ENCODE measurements at regions not wholly inside any gene's neighbourhood (a gene's known extent, or its start where the extent isn't known, plus 50 kb on each side); places are given as distances from the start of the nearest gene placed in this dataset.

- no peak for FAIRE-seq
- DNase-seq (ENCODE audit: insufficient read length, low spot score): no peak
- TF ChIP-seq POLR2A (IDR thresholded peaks at IDR 0.05; ENCODE audit: low read depth, low read length): no peak
These were observed 1034.0 kb upstream of the EEF2KMT start for GRCh38 chr16:6131526-6132050.

GRCh38 chr16:6125483-6126259 is 1028.1 kb upstream of the EEF2KMT start:
- no peak for FAIRE-seq
- no peak for DNase-seq (ENCODE audit: insufficient read length, low spot score)
- TF ChIP-seq POLR2A (IDR thresholded peaks at IDR 0.05; ENCODE audit: low read depth, low read length): no peak

- TF ChIP-seq POLR2A (IDR thresholded peaks at IDR 0.05; ENCODE audit: low read depth, low read length): no peak
- FAIRE-seq: no peak
- DNase-seq (ENCODE audit: insufficient read length, low spot score): no peak
These were observed 1026.5 kb upstream of the EEF2KMT start for GRCh38 chr16:6124136-6124535.

- FAIRE-seq (no peak), DNase-seq (ENCODE audit: insufficient read length, low spot score) (no peak)
- TF ChIP-seq POLR2A (IDR thresholded peaks at IDR 0.05; ENCODE audit: low read depth, low read length): no peak
These were observed 1024.8 kb upstream of the EEF2KMT start for GRCh38 chr16:6122401-6122800.

GRCh38 chr16:6114691-6115090 is 1017.1 kb upstream of the EEF2KMT start:
- DNase-seq (ENCODE audit: insufficient read length, low spot score) (no peak), FAIRE-seq (no peak)
- TF ChIP-seq POLR2A (IDR thresholded peaks at IDR 0.05; ENCODE audit: low read depth, low read length): no peak

GRCh38 chr16:6113749-6114148 is 1016.2 kb upstream of the EEF2KMT start:
- DNase-seq (ENCODE audit: insufficient read length, low spot score): no peak
- no peak for FAIRE-seq
- no peak for TF ChIP-seq POLR2A (IDR thresholded peaks at IDR 0.05; ENCODE audit: low read depth, low read length)

GRCh38 chr16:6112700-6113099 is 1015.1 kb upstream of the EEF2KMT start:
- TF ChIP-seq POLR2A (IDR thresholded peaks at IDR 0.05; ENCODE audit: low read depth, low read length): no peak
- DNase-seq (ENCODE audit: insufficient read length, low spot score): no peak
- no peak for FAIRE-seq

GRCh38 chr16:6111390-6111789 is 1013.8 kb upstream of the EEF2KMT start:
- FAIRE-seq: no peak
- TF ChIP-seq POLR2A (IDR thresholded peaks at IDR 0.05; ENCODE audit: low read depth, low read length): no peak

GRCh38 chr16:6110346-6110745 is 1012.8 kb upstream of the EEF2KMT start:
- TF ChIP-seq POLR2A (IDR thresholded peaks at IDR 0.05; ENCODE audit: low read depth, low read length): no peak
- FAIRE-seq (no peak), DNase-seq (ENCODE audit: insufficient read length, low spot score) (no peak)

More at GRCh38 chr16:6111390-6111789, 1013.8 kb upstream of the EEF2KMT start:
- DNase-seq (ENCODE audit: insufficient read length, low spot score): no peak

- no peak for TF ChIP-seq POLR2A (IDR thresholded peaks at IDR 0.05; ENCODE audit: low read depth, low read length)
- no peak for FAIRE-seq
- DNase-seq (ENCODE audit: insufficient read length, low spot score): no peak
These were observed 1008.5 kb upstream of the EEF2KMT start for GRCh38 chr16:6106061-6106460.

GRCh38 chr16:6105115-6105514 is 1007.5 kb upstream of the EEF2KMT start:
- no peak for DNase-seq (ENCODE audit: insufficient read length, low spot score)
- no peak for TF ChIP-seq POLR2A (IDR thresholded peaks at IDR 0.05; ENCODE audit: low read depth, low read length)
- no peak for FAIRE-seq

- TF ChIP-seq POLR2A (IDR thresholded peaks at IDR 0.05; ENCODE audit: low read depth, low read length): no peak
- FAIRE-seq (no peak), DNase-seq (ENCODE audit: insufficient read length, low spot score) (no peak)
These were observed 1006.8 kb upstream of the EEF2KMT start for GRCh38 chr16:6104428-6104827.

GRCh38 chr16:6103561-6103960 is 1006.0 kb upstream of the EEF2KMT start:
- no peak for TF ChIP-seq POLR2A (IDR thresholded peaks at IDR 0.05; ENCODE audit: low read depth, low read length)
- no peak for DNase-seq (ENCODE audit: insufficient read length, low spot score)
- FAIRE-seq: no peak

- TF ChIP-seq POLR2A (IDR thresholded peaks at IDR 0.05; ENCODE audit: low read depth, low read length): no peak
- FAIRE-seq: no peak
- DNase-seq (ENCODE audit: insufficient read length, low spot score): no peak
These were observed 1001.5 kb upstream of the EEF2KMT start for GRCh38 chr16:6099102-6099501.

All from H54 (cell line).